ENCODE measurements at regions not wholly inside any gene's neighbourhood (a gene's known extent, or its start where the extent isn't known, plus 50 kb on each side); places are given as distances from the start of the nearest gene placed in this dataset.

DNA sequence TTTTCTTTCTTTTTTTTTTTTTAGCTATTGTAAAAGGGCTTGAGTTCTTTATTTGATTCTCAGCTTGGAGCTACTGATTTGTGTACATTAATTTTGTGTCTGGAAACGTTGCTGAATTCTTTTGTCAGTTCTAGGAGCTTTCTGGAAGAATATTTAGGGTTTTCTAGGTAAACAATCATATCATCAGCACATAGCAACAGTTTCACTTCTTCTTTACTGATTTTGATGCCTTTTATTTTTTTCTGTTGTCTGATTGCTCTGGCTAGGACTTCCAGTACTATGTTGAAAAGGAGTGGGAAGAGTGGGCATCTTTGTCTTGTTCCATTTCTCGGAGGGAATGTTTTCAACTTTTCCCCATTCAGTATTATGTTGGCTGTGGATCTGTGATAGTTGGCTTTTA is 292.2 kb downstream of the GABRG1 start:
- H3K9ac ChIP-seq (ENCODE audit: extremely low read depth, low read length, poor library complexity, severe bottlenecking) = no peak overlapping the region
- no peaks in the 10 kb centered on the region for H3K27me3 ChIP-seq (ENCODE audit: control insufficient read depth, insufficient read depth, low read length, poor library complexity, severe bottlenecking)
- H3K4me3 ChIP-seq (ENCODE audit: low read length) = no peak overlapping the region
- TF ChIP-seq, protein P1, sequence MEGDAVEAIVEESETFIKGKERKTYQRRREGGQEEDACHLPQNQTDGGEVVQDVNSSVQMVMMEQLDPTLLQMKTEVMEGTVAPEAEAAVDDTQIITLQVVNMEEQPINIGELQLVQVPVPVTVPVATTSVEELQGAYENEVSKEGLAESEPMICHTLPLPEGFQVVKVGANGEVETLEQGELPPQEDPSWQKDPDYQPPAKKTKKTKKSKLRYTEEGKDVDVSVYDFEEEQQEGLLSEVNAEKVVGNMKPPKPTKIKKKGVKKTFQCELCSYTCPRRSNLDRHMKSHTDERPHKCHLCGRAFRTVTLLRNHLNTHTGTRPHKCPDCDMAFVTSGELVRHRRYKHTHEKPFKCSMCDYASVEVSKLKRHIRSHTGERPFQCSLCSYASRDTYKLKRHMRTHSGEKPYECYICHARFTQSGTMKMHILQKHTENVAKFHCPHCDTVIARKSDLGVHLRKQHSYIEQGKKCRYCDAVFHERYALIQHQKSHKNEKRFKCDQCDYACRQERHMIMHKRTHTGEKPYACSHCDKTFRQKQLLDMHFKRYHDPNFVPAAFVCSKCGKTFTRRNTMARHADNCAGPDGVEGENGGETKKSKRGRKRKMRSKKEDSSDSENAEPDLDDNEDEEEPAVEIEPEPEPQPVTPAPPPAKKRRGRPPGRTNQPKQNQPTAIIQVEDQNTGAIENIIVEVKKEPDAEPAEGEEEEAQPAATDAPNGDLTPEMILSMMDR (conservative IDR thresholded peaks at IDR 0.05) = no peak
- peaks cover 40% of the 10 kb centered on the region for H3K9me3 ChIP-seq (ENCODE audit: control insufficient read depth, low read length)
- H3K36me3 ChIP-seq (ENCODE audit: control insufficient read depth, insufficient read depth, low read length) = no peaks in the 10 kb centered on the region
- Mint-ChIP-seq H3K9me3 (peaks cover 46% of the 10 kb centered on the region), H3K4me3 (no peak overlapping the region), H3K36me3 (ENCODE audit: low read depth) (peaks cover 9% of the 10 kb centered on the region), H3K27ac (no peak overlapping the region), H3K27me3 (ENCODE audit: insufficient read depth) (peaks cover 3% of the 10 kb centered on the region), H3K4me1 (peaks cover 33% of the 10 kb centered on the region)
- WGBS, 2 experiments (ENCODE audit: insufficient coverage in 1 of 2, insufficient read length in 1 of 2) = 74% methylated on average over 2 of the region's 2 CpGs; no CpG with 5 or more reads in 1 of the 2 experiments
- peaks cover 2% of the 10 kb centered on the region for H3K4me1 ChIP-seq (ENCODE audit: control insufficient read depth, insufficient read depth, low read length)
- no peak for DNase-seq
- H3K27ac ChIP-seq (ENCODE audit: low read depth, low read length) = no peak overlapping the region

DNA sequence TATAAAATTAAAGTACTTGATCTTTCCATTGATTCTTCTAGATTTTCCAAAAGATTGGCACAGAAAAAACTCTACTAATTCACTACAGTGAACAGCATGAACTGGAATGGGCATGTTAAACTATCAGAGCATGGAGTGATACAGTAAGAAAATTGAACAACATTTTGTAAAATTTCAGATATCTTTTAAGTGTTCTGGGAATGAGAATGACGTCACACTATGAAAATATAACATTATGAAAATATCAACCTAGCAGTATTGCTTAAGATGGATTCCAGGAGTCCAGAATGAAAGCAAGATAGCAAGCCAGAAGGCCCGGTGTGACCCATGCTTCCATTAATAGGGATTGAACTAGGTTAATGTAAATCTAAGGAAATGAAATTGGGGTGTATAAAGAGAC is 319.9 kb downstream of the GABRG1 start:
- Mint-ChIP-seq H3K27me3 (ENCODE audit: insufficient read depth) (peaks cover 3% of the 10 kb centered on the region), H3K4me3 (no peak overlapping the region), H3K36me3 (ENCODE audit: low read depth) (no peaks in the 10 kb centered on the region), H3K9me3 (peaks cover 6% of the 10 kb centered on the region), H3K27ac (no peak overlapping the region), H3K4me1 (no peaks in the 10 kb centered on the region)
- DNase-seq = no peak
- Histone ChIP-seq H3K4me3 (ENCODE audit: low read length) (no peak overlapping the region), H3K9me3 (ENCODE audit: control insufficient read depth, low read length) (no peaks in the 10 kb centered on the region), H3K27me3 (ENCODE audit: control insufficient read depth, insufficient read depth, low read length, poor library complexity, severe bottlenecking) (no peaks in the 10 kb centered on the region), H3K9ac (ENCODE audit: extremely low read depth, low read length, poor library complexity, severe bottlenecking) (no peak overlapping the region), H3K27ac (ENCODE audit: low read depth, low read length) (no peak overlapping the region), H3K4me1 (ENCODE audit: control insufficient read depth, insufficient read depth, low read length) (no peaks in the 10 kb centered on the region), H3K36me3 (ENCODE audit: control insufficient read depth, insufficient read depth, low read length) (no peaks in the 10 kb centered on the region)
- 77% methylated on average over 2 of the region's 2 CpGs; no CpG with 5 or more reads in 1 of the 2 experiments for WGBS, 2 experiments (ENCODE audit: insufficient coverage in 1 of 2, insufficient read length in 1 of 2)
- TF ChIP-seq, protein P1 (conservative IDR thresholded peaks at IDR 0.05) = no peak

DNA sequence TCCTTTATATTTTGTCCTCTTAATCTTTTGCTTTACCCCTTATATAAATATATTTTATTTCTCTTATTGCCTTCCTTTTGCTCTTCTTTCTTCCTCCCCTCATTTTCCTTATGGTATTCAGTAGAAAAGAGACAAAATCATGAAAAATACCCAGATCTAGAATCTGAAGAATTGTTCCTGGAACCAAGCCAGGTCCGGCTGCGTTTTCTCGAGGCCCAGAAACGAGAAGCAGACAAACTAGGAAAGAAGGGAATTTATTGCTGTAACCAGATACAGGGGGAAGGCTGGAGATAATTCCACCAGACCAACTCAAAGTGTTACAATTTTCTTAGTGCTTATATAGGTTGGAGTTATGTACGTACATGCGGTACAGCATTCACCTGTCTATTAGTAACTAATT is 328.7 kb downstream of the GABRG1 start:
- H3K27me3 Mint-ChIP-seq (ENCODE audit: insufficient read depth) = peaks cover under 1% of the 10 kb centered on the region
- H3K4me1 Mint-ChIP-seq = no peaks in the 10 kb centered on the region
- no peak for DNase-seq
- H3K27me3 ChIP-seq (ENCODE audit: control insufficient read depth, insufficient read depth, low read length, poor library complexity, severe bottlenecking) = peaks cover 4% of the 10 kb centered on the region
- WGBS, 2 experiments (ENCODE audit: insufficient coverage in 1 of 2, insufficient read length in 1 of 2) = 84 to 97% methylated on average over 6 of the region's 6 CpGs
- H3K4me1 ChIP-seq (ENCODE audit: control insufficient read depth, insufficient read depth, low read length) = no peaks in the 10 kb centered on the region
- no peak overlapping the region for H3K4me3 Mint-ChIP-seq
- no peaks in the 10 kb centered on the region for H3K36me3 ChIP-seq (ENCODE audit: control insufficient read depth, insufficient read depth, low read length)
- no peak overlapping the region for H3K27ac ChIP-seq (ENCODE audit: low read depth, low read length)
- no peak overlapping the region for H3K4me3 ChIP-seq (ENCODE audit: low read length)
- TF ChIP-seq, protein P1 (conservative IDR thresholded peaks at IDR 0.05) = no peak
- no peak overlapping the region for H3K9ac ChIP-seq (ENCODE audit: extremely low read depth, low read length, poor library complexity, severe bottlenecking)
- no peak overlapping the region for H3K27ac Mint-ChIP-seq
- H3K9me3 ChIP-seq (ENCODE audit: control insufficient read depth, low read length) = peaks cover 14% of the 10 kb centered on the region
- no peaks in the 10 kb centered on the region for H3K9me3 Mint-ChIP-seq
- no peaks in the 10 kb centered on the region for H3K36me3 Mint-ChIP-seq (ENCODE audit: low read depth)

All from endodermal cell (in vitro differentiated cells).